Left cardiac atrium (tissue), 4 donors: ENCODE measurements at regions not wholly inside any gene's neighbourhood (a gene's known extent, or its start where the extent isn't known, plus 50 kb on each side); places are given as distances from the start of the nearest gene placed in this dataset.

Experiments used
- ATAC-seq, 2 donors: fragments of 200-7000 bp; cut with Tn5 transposase; one replicate each; pipeline ENCODE4 v1.9.1; 2020; ENCODE audit warnings: mild to moderate bottlenecking in 2 of 2, moderate library complexity in 2 of 2
- DNase-seq: peaks from one replicate; pipeline ENCODE4 v3.0.0-alpha.2; 2020
- intact Hi-C, 2 donors: fragments of 100-400 bp; cut with DNase I; formaldehyde crosslinking; loops; one replicate each; pipeline versions ENCODE4 v1.14.1 to v1.15.1; 2022 to 2023
- donor health status: DM: no; HTN: yes; CAD: no.
- donor health status: DM: no; HTN: yes; CAD: no; lungs with severe emphysema.
- donor health status: DM: yes; HTN: yes; CAD: no.
- donor health status: Dilated cardiomyopathy.

DNA sequence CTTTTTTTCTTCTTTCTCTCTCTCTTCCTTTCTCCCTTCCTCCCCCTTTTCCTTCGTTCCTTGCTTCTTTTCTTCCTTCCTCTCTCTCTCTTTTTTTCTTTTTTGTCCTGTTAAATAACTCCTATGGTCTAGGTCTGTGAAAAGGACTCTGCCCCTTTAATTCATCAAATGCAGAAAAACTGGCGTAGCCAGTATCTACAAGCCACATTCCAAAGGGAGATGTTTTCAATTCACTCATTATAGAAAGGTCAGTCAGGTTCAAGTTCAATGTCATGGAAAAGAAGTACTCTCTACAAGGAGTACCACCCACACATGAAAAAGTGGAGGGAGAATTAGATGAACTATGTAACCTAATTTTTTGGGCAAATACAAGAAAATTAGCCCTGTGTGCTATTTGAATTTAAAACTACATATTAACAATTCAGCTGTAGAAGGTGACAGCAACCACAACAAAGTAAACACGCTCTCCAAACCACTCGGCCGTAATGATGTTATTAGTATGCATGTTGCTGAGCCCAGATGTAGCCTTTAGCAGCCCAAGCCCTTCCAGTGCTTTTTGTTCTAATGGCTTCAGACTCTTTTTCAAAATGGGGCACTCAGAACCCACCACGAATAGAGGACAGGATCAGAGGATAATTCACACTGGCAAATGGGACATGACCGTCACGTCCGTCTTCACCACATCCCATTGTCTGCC is 735.4 kb upstream of the FANCL start:
- no peak for ATAC-seq
- DNase-seq, result no peak
- intact Hi-C loops, result no loop called here

DNA sequence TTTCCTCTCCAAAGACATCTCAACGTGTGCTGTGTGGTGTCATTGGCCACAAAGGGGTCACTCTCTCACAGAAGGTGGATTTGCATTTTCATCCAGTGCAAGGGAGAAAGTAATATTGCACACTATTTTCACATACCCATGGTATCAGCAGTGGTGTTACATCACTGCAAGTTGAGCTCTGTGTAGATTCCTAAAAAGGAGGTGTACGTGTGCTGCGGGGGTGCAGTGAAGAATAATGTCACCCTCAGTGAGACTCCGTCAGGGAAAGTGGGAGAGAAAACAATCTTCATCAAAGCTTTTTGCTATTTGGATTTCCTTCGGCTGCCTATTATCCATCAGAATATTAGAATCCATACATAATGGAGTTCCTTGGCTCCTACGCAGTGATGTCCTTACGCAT is 733.8 kb upstream of the FANCL start:
- DNase-seq (no peak), ATAC-seq (no peak)
- intact Hi-C loops, result no loop called here

DNA sequence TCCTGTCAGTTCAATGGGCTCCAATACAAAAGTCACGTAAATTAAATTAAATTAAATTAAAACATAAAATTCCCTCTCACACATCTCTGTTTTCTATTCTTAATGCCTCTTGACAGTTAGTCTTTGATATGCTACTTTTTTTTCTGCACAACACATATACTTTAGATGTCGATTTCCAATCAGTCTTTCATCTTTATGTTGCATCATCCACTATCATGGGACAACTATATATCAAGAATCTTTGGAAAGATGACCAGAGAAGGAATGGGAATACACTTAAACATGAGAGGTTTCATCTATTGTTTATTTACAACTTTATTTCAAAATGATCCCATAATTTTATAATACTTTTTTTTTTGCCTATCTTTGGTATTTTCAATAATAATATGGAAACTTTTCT is 733.3 kb upstream of the FANCL start:
- intact Hi-C loops, result no loop called here
- DNase-seq (no peak), ATAC-seq (no peak)

DNA sequence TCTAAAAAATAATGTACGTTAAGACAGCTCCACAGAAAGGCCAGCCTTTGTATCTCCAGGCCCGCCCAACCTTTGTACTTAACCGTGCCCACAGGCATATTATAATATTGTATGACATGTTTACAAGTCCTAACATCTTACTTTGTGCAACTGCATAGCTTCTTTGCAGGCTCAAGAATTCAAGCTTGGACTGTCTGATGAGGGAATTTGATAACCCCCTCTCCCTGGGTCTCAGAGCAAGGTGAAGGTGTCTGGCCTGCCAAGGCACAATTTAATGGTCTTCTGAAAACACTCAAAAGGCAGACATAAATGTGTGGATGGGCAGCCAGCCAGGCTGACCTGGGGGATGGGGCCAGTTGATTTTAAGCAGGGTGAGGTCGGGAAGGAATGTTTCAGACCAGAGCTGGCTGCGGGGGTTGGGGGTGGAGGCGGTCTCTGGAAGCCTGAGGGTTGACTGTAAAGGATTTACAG is 732.7 kb upstream of the FANCL start:
- no peak for ATAC-seq
- intact Hi-C loops, result no loop called here
- DNase-seq, result no peak

DNA sequence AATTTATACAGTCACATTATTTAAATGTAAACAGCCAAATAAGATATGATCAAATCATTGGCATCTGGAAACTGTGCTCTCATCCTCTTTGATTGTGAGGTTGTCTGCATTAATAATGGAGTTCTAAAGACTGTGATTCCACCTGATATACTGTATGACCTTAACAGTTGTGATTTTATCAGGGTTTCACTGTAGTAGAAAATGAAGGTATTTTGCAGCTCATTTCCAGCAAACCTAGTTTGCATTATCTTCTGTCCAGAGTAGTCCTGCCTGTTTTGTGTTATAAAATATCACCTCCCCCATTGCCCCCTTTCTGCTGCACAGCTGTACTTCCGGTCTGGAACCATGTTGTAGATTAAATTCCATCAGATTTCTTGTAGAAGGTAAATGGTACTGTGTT is 731.6 kb upstream of the FANCL start:
- ATAC-seq, result no peak
- intact Hi-C loops, result no loop called here
- no peak for DNase-seq

DNA sequence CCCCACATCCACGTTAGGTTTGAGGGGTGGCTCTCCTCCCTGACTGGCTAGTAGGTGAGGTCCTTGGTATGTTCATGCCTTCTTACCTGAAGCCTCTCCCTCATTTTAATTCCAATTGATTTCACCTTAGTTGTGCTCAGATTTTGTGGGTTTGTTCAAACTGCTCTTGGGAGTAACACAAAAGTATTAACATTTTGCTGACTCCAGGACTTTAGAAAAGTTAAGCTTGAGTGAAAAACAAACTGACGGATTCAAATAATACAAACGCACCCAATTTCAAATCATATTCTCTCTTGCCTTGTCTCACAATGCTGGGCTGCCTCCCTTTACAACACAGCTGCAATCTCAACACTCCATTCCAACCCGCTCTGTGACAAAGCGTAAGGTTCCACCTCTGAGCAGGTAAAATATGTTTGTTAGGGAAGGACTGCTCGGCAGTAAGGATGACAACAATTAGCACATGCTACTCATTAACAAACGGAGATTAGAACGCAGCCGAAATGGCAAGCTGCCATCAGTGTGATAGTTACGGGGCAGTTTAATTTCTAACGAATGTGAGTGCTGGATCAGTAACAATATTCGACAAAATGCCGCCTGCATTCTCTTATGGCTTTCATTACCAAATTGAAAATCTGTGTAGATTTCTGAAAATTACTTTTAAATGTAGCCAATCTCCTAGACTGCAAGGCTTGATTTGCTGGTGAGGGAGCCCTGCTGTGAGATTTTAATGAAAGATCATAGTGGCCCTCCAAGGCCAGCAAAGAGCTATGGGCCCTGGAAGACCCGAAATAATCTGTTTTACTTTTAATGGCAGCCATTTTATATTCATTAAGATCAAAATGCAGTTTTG is 730.6 kb upstream of the FANCL start:
- intact Hi-C loops, result no loop called here
- no peak for DNase-seq
- no peak for ATAC-seq

DNA sequence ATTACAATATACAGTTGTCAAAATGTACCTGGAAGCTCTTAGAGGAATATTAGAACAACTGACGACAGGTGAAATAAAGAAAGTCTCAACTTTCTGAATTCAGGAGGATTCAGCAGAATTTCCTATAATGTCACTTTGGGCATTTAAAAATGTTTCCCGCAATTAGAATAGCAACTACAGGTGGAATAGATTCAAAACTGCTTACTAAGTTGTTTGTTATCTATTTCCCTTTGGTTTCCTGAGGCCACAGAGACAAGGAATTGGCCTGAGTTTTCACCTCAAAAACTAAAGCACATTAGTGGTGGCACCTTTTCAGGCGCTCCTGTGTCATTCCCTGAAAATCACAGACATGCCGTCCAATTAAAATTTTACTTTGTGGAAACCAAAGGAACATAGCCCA is 729.2 kb upstream of the FANCL start:
- DNase-seq (no peak), ATAC-seq (no peak)
- intact Hi-C loops, result no loop called here

GRCh38 chr2:58968885-58969284 is 727.8 kb upstream of the FANCL start:
- no peak for ATAC-seq
- intact Hi-C loops, result no loop called here
- no peak for DNase-seq

DNA sequence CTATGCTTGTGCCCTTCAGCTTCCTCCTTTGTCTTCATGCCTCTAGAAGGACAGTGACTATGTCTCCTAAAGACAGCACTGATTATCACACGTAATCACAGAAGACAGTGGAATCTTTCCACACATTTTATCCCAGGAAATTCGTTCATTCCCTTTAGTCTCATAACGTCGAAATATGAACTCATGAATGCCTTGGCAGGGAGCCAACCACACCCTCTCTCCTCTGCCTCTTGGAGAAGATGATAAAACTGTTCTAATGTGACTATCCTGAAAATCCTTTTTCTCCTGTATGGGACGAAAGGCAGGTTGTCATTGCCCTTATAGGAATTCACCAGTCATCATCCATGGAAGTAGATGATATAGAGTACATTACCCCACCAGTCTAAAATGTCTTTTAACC is 726.6 kb upstream of the FANCL start:
- no peak for ATAC-seq
- intact Hi-C loops, result no loop called here
- DNase-seq, result peak; percentile 30

- DNase-seq (no peak), ATAC-seq (no peak)
- intact Hi-C loops, result no loop called here
These were observed 724.5 kb upstream of the FANCL start for GRCh38 chr2:58965602-58966001.

- intact Hi-C loops, result no loop called here
- ATAC-seq, result no peak
- DNase-seq, result no peak
These were observed 718.9 kb upstream of the FANCL start for GRCh38 chr2:58959996-58960395.

DNA sequence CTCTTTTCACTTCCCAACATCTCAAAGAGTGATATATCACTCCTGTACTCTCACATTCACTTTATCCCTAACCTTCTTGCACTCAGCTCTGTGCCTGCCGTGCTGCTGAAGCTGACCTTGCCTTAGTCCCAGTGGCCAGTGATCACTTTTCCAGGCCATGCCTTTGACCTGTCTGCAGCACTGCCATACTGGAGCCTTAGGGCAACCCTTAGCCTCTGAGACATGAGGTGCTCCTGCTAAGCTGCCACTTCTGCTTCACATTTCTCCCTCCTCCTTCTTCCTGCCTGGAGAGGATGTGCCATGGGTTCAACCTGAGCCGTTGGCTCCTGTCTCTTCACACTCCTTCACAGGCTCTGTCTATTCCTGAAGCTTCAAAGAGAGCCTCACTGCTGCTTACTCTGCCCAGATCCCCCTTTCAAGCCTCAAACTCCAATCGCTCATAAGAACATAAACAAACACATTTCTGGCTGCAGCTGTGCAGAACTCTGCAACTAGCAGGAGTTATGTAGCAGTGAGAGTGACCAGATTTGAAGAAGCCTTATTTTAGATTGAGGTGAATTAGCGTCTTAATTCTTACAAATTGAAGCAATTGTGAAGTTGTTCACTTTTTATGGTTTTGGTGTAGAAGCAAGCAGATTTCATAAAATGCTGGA is 716.2 kb upstream of the FANCL start:
- intact Hi-C loops, result no loop called here
- DNase-seq (no peak), ATAC-seq (no peak)

GRCh38 chr2:58954880-58955385 is 713.8 kb upstream of the FANCL start:
- no peak for ATAC-seq
- intact Hi-C loops, result no loop called here
- DNase-seq, result no peak

- DNase-seq (no peak), ATAC-seq (no peak)
- intact Hi-C loops, result no loop called here
These were observed 710.6 kb upstream of the FANCL start for GRCh38 chr2:58951722-58952121.

DNA sequence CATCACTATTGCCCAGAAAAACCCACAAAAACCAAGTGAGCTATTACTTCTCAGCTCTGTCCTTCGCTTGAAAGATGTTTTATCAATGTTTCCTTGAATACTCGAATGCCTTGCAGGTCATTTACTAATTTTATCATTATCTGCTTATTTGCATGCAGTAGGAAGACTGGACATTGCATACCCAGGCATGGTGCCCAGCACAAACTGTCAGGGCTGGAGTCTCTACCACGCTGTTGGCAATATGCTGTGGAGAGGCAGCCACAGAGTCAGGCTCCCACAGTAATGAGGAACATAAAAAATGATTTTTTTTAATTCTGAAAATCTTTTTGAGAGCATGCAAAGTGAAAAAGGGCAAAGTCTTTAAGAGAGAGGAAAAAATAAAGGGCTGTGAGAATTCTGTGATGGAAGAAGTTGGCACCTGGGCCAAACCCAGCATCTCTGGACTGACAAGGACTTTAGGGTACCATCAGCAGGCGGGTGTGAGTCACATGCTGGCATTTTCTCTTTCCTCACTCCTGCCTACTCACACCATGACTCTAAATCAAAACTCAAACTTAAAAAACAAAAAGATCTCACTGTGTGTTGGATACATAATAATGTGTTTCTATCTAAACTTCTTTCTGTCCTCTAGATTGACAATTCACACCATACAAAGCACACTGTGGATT is 709.8 kb upstream of the FANCL start:
- intact Hi-C loops, result no loop called here
- no peak for DNase-seq
- ATAC-seq, result peak in 1 of 2 donors; percentile 34

DNA sequence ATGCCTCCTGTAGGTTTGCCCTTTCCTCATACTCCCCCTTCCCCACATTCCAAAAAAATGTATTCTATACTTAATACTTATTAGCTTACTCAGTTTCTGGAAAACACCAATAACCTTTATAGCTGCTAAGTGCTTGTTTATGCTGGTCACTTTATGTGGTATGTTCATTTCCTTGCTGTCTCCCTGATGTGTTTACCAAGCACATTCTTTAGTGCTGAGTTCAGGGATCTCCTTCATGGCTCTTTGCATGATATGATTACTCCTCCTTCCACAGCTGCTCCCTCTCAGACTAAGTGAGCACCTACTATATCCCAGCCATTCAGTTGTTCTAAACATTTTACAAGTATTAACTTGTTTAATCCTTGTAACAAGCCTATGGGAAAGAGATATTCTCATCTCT is 698.3 kb upstream of the FANCL start:
- intact Hi-C loops, result no loop called here
- ATAC-seq, result no peak
- no peak for DNase-seq

GRCh38 chr2:58938988-58939387 is 697.9 kb upstream of the FANCL start:
- DNase-seq (no peak), ATAC-seq (no peak)
- intact Hi-C loops, result no loop called here

DNA sequence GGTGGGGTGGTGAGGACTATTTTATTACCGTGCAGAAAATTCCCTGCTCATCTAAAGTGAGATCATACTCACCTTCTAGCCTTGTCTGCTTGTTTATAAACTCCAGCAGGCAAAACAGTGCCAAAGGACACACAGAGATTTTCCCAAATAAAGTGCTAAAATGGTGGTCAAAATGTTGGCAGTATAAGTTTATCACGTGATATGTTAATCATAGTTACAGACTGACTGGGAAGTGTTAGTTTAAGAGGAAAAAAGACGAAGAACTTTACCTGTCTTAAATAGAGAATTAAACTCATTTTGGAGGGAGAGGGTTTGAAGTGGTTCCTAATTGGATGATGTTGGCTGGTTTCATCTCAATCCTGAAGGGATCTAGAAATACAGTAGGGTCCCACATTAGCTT is 691.7 kb upstream of the FANCL start:
- no peak for ATAC-seq
- intact Hi-C loops, result no loop called here
- DNase-seq, result no peak

- DNase-seq, result no peak
- no peak for ATAC-seq
- intact Hi-C loops, result no loop called here
These were observed 689.4 kb upstream of the FANCL start for GRCh38 chr2:58930537-58930936.

GRCh38 chr2:58928973-58929372 is 687.8 kb upstream of the FANCL start:
- DNase-seq (no peak), ATAC-seq (no peak)
- intact Hi-C loops, result no loop called here
